ENCODE measurements at regions not wholly inside any gene's neighbourhood (a gene's known extent, or its start where the extent isn't known, plus 50 kb on each side); places are given as distances from the start of the nearest gene placed in this dataset.

DNA sequence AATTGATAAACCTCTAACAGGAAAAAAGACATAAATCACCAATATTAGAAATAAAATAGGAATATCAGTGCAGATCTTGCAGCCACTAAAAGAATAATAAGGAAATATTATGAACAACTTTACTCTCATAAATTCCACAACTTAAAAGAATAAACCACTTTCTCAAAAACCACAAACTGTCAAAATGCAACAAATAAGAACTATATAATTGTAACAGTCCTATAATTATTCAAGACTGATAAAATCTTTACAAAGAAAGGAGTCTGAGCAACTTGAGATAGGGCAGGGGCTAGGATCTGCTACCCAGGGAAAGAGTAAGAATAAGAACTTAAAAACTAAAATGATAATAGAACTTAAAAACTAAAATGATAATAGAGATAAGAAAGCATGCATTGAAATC is 169.5 kb upstream of the GDF10 start:
- no peak for DNase-seq
- H3K36me3 ChIP-seq = no peaks in the 10 kb centered on the region
- H3K4me1 ChIP-seq = no peaks in the 10 kb centered on the region
- no peaks in the 10 kb centered on the region for H3K9me3 ChIP-seq
- H3K27me3 ChIP-seq = no peaks in the 10 kb centered on the region
- no peak for TF ChIP-seq POLR2A (IDR thresholded peaks at IDR 0.05)
- TF ChIP-seq, protein P1, sequence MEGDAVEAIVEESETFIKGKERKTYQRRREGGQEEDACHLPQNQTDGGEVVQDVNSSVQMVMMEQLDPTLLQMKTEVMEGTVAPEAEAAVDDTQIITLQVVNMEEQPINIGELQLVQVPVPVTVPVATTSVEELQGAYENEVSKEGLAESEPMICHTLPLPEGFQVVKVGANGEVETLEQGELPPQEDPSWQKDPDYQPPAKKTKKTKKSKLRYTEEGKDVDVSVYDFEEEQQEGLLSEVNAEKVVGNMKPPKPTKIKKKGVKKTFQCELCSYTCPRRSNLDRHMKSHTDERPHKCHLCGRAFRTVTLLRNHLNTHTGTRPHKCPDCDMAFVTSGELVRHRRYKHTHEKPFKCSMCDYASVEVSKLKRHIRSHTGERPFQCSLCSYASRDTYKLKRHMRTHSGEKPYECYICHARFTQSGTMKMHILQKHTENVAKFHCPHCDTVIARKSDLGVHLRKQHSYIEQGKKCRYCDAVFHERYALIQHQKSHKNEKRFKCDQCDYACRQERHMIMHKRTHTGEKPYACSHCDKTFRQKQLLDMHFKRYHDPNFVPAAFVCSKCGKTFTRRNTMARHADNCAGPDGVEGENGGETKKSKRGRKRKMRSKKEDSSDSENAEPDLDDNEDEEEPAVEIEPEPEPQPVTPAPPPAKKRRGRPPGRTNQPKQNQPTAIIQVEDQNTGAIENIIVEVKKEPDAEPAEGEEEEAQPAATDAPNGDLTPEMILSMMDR (IDR thresholded peaks at IDR 0.05) = no peak
- intact Hi-C loops (cut with DNase I; ENCODE audit: low total_unique reads) = no loop called here
- H3K4me3 ChIP-seq = no peak overlapping the region
- H3K27ac ChIP-seq = no peak overlapping the region

DNA sequence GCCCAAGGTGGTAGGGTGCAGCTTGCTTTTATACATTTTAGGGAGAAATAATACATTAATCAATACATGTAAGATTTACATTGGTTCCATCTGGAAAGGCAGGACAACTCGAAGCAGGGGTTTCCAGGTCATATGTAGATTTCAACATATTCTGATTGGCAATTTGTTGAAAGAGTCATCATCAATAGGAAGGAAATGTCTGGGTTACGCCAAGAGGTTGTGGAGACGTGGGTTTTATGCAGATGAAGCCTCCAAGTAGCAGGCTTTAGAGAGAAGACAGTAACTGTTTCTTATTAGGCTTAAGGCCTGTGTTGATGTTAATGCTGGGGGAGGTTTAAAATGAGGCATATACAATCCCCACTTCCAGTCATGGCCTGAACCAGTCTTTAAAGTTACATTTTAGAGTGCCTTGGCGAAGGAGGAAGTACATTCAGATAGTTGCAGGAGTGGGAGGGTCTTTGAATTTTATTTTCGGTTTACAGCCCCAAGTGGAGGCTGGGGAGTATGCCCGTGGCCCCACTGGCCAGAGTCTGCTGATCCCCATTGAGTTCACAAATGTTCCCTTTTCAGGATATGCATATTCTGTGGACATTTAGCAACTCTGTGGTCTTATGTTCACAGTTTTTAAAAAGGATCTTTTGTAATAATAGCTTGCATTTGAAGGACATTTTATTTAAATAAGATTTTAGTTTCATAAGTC is 166.0 kb upstream of the GDF10 start:
- no peaks in the 10 kb centered on the region for H3K36me3 ChIP-seq
- no peak overlapping the region for H3K4me3 ChIP-seq
- H3K9me3 ChIP-seq = no peaks in the 10 kb centered on the region
- intact Hi-C loops (cut with DNase I; ENCODE audit: low total_unique reads) = no loop called here
- no peak for TF ChIP-seq POLR2A (IDR thresholded peaks at IDR 0.05)
- TF ChIP-seq, protein P1 (IDR thresholded peaks at IDR 0.05) = no peak
- H3K27ac ChIP-seq = no peak overlapping the region
- DNase-seq = no peak
- no peaks in the 10 kb centered on the region for H3K4me1 ChIP-seq
- no peaks in the 10 kb centered on the region for H3K27me3 ChIP-seq

DNA sequence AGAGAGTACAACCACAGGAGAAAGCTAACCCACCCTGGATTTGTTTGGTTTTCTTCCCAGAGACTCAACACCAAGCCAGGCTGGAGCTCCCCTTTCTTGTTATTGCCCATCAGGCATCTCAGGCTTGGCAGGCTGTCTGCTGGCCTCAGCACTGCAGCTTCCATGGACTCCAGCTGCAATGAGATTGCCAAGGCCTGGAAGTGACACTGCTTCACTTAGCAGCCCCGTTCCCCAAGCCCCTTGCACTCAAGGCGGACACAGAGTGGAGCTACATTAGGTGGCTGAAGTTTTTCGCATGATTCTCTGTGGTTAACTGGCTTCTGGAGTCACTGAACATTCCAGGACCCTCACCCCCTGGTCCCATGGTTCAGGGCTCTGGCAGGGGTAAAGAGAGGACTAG is 163.1 kb upstream of the GDF10 start:
- DNase-seq = no peak
- Histone ChIP-seq H3K27me3 (no peaks in the 10 kb centered on the region), H3K4me3 (no peak overlapping the region), H3K4me1 (no peaks in the 10 kb centered on the region), H3K36me3 (no peaks in the 10 kb centered on the region), H3K27ac (no peak overlapping the region), H3K9me3 (no peaks in the 10 kb centered on the region)
- TF ChIP-seq, protein P1 (IDR thresholded peaks at IDR 0.05) = no peak
- no peak for TF ChIP-seq POLR2A (IDR thresholded peaks at IDR 0.05)
- intact Hi-C loops (cut with DNase I; ENCODE audit: low total_unique reads) = no loop called here

DNA sequence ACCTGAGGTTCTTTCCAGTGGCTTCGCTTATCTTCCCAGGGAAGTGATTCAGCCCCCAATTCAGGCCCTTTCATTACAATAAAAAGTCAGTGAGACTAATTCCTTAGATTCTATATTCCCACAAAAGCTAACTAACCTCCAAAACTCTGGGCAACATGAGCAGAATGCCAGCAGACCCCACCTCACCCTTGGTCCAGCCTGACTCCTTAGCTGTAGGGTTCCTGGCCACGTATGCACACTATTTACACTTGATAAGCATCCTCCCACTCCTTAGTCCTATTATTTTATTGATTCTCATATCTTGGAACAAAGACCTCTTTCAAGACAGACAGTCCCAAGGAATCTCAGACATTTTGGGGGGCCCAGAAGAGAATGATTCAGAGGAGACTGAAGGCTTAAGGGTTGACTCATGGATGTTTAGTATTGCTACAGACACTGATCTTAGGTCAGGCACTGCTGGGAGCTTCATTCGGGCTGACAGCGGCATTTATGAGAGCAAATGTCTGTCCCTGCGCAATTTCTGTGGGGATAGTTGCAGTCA is 162.6 kb upstream of the GDF10 start:
- Histone ChIP-seq H3K4me1 (no peaks in the 10 kb centered on the region), H3K9me3 (no peaks in the 10 kb centered on the region), H3K4me3 (no peak overlapping the region), H3K27ac (no peak overlapping the region), H3K36me3 (no peaks in the 10 kb centered on the region), H3K27me3 (no peaks in the 10 kb centered on the region)
- intact Hi-C loops (cut with DNase I; ENCODE audit: low total_unique reads) = no loop called here
- no peak for DNase-seq
- TF ChIP-seq POLR2A (IDR thresholded peaks at IDR 0.05) = no peak
- TF ChIP-seq, protein P1 (IDR thresholded peaks at IDR 0.05) = no peak

DNA sequence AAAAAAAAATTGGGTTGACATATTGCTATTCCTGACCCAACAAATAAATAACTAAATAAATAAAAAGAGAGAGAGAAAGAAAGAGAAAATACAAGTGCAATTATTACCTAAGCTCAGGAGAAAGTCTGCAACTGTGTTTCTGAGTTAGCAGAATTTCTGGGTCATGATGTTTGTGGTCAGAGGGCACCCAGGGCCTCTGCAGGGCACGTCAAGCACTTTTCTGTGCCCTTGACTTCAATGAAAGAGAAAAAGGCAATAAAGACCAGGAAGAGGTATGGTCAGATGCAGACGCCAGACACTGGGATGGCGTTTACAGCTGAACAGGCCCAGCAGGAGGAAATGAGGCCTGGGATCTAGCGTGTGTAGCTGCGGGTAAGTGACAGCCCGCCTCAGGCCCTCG is 160.9 kb upstream of the GDF10 start:
- H3K36me3 ChIP-seq = no peaks in the 10 kb centered on the region
- H3K27ac ChIP-seq = no peak overlapping the region
- no peak overlapping the region for H3K4me3 ChIP-seq
- H3K9me3 ChIP-seq = no peaks in the 10 kb centered on the region
- no peak for TF ChIP-seq POLR2A (IDR thresholded peaks at IDR 0.05)
- TF ChIP-seq, protein P1 (IDR thresholded peaks at IDR 0.05) = no peak
- no peak for DNase-seq
- no peaks in the 10 kb centered on the region for H3K4me1 ChIP-seq
- H3K27me3 ChIP-seq = no peaks in the 10 kb centered on the region
- intact Hi-C loops (cut with DNase I; ENCODE audit: low total_unique reads) = no loop called here
